NCI-H1105 (cell line): ENCODE measurements at regions not wholly inside any gene's neighbourhood (a gene's known extent, or its start where the extent isn't known, plus 50 kb on each side); places are given as distances from the start of the nearest gene placed in this dataset.

ENCODE experiments used
- DNase-seq: peaks from one replicate; lab custom pipeline; 2025; lab: John Stamatoyannopoulos, UW

- DNase-seq, result peak; percentile 75
These were observed 61.5 kb downstream of the TBXT start for GRCh38 chr6:166106076-166106686.

DNA sequence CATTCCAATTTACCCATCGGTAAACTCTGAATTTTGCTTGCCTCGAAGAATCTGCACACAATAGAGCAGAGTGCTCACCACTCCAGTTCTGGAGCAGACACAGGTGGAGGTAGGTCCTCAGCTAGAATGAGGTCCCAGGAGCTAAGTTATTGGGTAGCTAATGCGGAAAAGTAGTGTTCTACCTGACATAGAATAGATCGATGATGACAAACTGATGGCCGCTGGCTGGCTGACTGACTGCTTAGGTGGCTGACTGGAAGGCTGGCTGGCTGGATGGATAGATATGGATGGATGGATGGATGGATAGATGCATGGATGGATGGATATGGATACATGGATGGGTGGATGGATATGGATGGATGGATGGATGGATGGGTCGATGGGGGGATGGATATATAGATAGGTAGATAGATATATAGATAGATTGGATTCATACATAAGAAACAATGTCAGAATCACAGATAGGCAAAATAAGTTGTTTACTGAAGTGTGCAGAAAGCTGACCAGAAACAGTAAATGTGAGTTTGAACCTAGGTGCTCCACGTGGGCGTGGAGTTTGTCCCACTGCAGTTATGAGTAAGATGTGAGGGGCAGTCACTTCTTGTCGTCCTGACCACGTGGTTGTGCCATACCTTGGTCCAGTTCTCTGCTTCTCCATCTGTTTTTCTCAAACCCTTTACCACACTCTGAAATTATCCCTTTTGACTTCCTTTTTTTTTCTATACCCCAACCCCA lies 62.1 kb downstream of the TBXT start:
- no peak for DNase-seq

- no peak for DNase-seq
These were observed 62.8 kb downstream of the TBXT start for GRCh38 chr6:166104872-166105271.

DNA sequence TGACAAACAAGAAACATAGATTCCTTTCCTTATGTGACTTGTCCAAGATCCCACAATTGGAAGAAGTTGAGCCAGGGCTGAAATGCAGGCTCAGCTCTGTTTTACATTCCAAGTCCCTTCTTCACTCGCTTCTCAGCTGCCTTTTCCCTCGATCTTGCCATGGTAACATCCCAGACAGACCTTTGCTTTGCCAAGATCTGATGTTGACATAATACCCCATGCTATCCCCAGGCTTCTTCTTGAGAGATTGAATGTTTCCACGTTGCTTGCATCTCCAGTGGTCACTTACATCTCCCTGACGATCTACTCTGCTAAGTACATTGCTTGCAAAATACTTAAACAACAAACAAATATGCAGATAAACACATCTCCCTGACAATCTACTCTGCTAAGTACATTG lies 63.5 kb downstream of the TBXT start:
- no peak for DNase-seq

- DNase-seq, result no peak
These were observed 65.7 kb downstream of the TBXT start for GRCh38 chr6:166101819-166102419.

DNA sequence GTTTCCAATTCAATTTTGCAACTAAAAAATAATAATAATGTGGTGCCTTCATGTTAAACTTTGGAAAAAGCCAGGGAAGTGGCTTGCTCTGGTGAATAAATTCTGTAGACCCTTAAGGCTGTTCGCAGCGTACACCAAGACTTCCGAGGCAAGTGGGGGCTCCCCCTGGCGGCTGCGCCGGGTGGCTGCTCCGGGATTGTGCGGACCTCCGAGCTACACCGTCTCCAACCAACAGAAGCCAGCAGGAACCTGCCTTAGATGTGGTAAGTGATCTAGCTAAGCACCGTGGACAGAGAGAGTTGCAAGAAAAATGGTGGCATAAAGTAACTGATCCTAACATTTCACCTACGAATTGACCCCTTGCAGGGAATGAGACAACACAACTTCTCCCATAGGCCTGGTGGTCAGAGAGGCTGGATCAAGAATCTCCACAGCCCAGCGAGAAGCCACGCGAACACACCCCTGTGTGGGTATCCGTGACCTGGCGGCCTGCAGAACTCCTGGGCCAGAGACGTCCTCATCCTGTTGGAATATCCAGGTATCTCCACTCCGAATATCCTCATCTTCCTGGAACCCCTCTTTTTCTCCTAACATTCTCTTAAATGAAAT lies 69.6 kb downstream of the TBXT start:
- peak; percentile 76 for DNase-seq

- DNase-seq, result no peak
These were observed 79.8 kb downstream of the TBXT start for GRCh38 chr6:166087852-166088251.

DNA sequence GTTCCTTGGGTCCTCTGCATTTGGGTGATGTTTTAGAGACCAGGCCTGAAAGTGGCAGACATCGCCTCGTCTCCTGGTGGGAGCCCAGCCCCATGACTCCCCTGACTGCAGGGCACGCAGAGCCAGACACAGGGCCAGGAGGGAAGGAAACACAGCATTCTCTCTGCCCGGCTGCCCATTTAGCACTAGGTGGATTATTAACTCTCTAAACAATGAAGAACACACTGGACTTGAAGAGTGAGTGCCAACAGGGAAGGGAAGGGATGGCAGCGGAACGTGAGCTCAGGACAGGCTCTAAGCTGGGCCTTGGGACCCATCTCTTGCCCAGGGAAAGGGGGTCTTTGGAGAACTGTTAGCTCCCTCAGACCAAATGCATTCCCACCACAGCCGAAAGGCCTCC lies 80.4 kb downstream of the TBXT start:
- DNase-seq, result no peak

DNA sequence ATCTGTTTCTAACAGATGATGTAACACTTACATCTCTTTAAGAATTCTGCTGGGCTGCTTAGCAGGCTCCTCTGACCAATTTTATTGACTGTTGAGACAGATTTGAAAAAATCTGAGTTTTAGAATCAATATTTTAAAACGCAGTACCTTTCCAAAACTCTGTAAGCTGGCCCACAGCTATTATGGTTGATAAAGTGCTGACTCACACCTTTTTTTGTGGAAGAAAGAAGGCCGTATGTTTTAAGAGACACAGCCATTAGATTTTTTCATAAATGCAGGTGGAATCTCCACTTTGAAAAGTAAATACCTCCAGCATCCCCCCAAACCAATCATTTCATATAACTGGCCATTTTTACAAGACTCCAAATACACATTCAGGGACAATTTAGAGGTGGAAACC lies 82.2 kb downstream of the TBXT start:
- DNase-seq, result no peak

DNA sequence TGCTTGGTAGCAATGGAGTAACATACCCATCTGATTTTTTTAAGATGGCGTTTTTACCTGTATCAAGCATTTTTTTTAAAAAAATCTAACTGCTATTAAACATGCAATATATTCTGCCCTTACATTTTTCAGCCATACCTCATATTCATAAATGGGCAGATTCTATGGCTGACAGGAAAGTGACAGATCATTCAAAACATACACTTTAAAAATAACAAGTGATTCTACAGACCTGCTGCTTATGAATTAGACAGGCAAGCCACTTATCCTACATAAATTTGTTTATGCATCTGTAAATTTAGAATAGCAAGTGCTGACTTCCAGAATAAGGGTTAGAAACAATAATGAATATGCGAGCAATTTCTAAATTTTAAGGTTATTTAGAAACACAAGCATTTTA lies 82.7 kb downstream of the TBXT start:
- DNase-seq, result no peak

GRCh38 chr6:166079841-166080240 lies 87.8 kb downstream of the TBXT start:
- no peak for DNase-seq

- DNase-seq, result no peak
These were observed 89.4 kb downstream of the TBXT start for GRCh38 chr6:166078294-166078693.

DNA sequence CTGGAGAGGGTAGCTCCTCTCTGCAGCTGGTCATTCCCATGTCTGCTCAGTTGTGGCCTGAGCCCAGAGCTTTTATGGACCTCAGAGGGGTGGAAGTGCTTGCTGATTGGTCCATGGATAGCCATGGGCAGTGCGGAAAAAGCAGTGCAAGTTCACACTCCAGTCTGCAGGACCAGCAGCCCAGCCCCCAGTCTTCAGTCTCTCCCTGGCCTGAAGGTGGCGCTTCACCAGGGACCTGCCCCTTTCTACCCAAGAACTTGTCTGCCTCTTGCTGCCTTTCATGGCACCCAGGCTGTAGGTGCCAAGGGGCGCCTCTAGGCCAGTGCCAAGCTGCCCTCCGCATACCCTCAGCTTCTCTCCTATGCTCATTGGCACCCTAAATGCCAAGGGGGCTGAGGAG lies 91.0 kb downstream of the TBXT start:
- DNase-seq, result no peak

DNA sequence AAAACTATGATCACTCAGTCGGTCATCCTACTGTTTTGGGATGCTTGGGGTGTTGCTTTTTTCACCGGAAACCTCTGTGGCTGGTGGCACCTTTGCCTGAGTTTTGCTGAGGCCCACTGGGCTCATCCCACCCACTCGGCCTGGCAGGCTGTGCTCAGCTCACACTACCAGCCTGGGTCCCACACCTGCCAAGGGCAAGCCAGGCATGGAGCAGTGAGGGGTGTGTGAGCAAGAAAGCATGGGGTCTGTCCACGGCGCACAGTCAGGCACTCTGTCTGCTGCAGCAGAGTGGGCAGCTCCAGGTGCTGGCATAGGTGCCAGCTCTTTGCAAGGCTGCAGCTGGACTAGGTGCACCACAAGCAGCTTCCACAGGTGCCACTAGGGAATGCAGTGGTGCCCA lies 91.7 kb downstream of the TBXT start:
- no peak for DNase-seq

DNA sequence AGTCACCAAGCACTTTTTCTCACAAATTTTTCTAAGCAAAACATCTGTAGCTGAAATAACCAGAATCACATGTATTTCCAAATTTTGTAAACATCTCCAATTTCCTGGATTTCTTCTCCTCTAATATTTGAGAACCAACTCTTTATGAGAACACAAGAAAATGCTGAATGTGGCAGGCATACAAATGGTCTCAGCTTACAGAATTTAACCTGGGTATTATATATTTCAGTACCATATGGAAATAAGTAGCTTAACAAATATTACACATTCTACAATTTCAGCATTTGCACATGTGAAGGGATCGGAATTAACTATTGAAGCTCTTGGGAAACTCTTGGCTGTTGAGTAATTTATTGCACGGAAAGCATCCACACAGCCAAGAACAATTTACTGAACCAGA lies 92.5 kb downstream of the TBXT start:
- no peak for DNase-seq

DNA sequence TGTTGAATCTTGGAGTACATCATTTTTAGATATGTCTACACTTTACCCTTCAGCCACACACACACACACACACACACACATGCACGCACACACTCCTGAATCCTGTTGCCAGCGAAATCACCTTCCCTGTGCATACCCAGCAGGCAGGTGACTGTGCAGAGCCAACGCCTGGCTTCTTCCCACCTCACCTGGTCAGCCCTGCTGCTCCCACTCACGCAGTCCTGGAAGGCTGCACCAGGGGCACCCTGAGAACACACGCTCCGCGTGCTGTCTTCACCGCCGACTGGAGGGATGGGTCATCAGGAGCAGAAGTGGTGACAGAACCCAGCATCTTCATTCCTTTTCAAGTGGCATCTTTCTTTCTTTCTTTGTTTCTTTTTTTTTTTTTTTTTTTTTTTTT lies 94.6 kb downstream of the TBXT start:
- DNase-seq, result no peak

DNA sequence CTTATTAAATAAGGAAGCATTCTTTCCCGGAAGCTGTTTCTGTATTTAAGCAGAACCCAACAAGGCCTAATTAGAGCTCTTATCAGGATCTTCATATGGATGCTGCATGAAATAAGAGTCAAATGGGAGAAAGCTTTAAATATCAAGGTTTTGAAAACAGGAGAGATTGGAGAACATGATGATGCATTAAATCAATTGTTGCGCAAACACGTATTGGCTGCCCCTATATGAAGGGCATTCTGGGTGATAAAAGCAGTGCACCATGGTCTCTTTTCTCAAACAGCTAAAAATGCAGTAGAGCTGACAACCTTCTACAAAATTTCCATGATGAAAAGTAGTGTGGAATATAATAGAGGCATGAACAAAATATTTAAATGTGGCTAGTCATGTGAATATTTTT lies 98.9 kb downstream of the TBXT start:
- no peak for DNase-seq

- DNase-seq, result no peak
These were observed 109.4 kb downstream of the TBXT start for GRCh38 chr6:166058064-166058739.

DNA sequence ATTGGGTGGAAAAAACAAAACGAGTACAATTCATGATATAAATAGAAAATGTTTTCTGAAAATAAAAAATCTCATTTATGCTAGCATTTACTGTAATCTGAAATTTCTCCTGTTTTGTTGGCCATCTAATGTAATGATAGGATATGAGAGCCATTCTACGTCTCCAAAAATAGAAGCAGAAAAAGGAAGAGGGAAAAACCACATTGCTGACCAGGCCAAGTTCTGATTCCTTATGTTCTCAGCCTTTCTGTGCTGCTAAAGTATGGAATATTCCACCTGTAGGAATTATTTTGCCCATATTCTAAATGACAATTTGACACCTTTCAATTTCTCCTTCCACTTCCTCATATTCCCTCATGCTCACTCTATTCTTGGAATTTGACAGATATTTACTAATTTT lies 110.2 kb downstream of the TBXT start:
- no peak for DNase-seq

GRCh38 chr6:166056637-166057036 lies 111.0 kb downstream of the TBXT start:
- DNase-seq, result no peak

- DNase-seq, result no peak
These were observed 111.8 kb downstream of the TBXT start for GRCh38 chr6:166055801-166056200.

GRCh38 chr6:166052837-166053236 lies 114.8 kb downstream of the TBXT start:
- DNase-seq, result no peak

- no peak for DNase-seq
These were observed 117.1 kb downstream of the TBXT start for GRCh38 chr6:166050559-166050958.
